ENCODE measurements at regions not wholly inside any gene's neighbourhood (a gene's known extent, or its start where the extent isn't known, plus 50 kb on each side); places are given as distances from the start of the nearest gene placed in this dataset.

DNA sequence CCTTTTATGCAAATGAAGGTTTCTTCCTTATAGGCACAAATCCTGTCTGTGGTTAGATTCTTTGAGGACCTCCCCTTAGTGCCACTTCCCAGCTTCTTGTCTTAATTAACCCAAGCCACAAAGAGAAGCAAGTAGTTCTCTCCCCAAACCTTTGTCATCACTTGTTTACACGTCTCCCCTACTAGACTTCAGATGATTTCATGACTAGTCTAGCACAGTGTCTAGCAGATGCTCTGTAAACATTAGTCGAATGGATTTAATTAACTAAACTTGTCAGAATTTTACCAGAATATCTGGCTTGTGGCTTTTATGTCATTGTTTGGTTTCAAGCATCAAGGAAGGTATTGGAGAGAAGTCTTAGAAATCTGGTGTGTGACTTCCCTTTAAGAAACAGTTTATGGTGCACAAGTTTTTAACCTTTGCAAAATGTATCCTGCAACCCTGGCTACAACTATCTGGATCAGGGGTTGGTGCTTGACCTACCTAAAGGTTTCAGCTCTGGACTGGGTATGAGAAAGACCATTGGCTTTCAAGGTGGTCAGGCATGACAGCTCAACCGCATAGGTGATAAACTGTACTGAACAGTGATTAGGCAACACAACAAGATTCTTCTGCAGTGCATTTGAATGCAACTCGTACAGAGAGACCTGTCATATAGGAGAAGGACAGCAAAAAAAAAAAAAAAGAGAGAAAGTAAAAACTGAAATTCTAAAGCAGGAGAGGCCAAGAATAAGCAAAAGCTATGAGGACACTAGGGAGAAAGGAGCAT, 93.2 kb upstream of the CCDC150 start:
- no peak for DNase-seq

DNA sequence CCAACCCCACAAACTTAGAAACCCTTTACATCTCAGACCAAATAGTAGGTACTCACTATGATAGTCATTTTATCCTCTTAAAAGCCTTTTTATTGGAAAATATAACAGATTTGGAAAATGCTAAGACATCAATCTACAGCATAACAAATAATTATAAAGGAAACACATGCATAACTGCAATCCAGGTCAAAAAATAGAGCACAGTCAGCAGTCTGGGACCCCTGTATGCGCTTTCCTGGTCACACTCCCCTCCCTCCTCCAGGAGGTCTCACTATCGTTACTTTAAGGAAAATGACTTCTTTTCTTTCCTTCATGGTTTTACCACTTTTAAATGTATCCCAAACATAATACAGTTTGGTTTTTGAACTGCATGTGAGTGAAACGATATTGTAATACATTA, 90.5 kb upstream of the CCDC150 start:
- DNase-seq = no peak

DNA sequence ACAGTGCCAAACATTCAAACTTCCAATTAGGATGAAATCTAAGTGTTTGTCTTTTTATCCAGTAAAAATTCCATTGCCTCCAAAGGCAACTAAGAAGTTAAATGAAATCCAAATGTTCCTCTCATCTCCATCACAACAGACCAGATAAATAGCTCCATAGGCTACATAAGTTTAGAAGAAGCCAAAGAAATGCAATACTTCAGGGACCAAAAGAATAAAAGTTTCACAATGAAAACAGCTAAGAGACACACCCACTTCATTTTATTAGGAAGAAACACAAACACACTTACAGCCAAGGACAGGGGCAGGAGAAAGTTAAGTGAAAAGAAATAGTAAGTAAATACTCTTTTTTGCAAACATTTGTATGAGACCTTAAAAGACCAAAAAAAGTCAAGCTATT, 88.5 kb upstream of the CCDC150 start:
- DNase-seq = no peak

DNA sequence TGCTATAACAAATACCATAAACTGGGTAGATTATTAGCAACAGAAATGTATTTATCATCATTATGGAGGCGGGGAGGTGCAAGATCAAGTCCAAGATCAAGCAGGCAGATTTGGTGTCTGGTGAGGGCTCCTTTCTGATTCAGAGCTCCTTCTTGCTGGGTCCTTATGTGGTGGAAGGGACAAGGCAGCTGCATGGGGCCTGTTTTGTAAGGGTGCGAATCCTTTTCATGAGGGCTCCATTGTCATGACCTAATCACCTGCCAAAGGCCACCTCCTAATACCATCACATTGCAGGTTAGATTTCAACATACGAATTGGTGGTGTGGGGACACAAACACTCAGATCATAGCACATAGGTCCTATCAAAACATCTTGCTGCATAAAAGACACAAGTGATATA, 84.4 kb upstream of the CCDC150 start:
- no peak for DNase-seq

DNA sequence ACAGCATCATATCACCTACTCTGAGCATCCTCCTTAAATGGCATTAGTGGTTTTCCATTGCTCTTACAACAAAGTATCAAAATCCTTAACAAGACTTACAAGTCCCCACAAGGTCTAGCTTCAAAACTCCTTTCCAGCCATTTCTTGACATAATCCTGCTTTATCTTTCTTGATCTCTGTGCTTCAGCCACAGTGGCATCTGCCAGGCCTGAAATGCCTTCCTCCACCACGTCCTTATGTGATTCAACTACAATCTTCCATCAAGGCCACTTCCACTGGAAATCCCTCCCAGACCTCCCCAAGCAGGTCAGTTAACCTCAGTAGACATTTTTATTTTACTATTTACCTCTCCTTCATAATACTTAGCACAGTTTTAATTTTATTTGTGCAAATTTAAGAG, 83.8 kb upstream of the CCDC150 start:
- no peak for DNase-seq

DNA sequence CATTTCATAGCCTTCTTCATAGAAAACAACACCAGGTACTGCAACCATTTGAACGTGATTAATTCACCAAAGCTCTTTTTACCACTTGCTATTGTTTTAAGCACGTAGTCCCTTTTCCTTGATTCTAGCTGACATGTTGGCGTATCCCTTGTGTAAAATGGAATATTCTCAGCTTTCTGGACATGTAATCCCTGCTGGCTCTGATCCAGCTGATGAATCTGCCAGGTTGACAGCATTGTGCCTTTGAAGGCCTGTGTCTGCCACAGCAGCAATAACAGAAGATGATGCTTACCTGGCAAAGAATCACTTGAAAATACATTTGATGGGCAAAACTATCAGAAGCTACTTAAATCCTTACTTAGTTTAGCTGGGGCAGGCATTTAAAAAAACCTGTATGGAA, 81.0 kb upstream of the CCDC150 start:
- no peak for DNase-seq

DNA sequence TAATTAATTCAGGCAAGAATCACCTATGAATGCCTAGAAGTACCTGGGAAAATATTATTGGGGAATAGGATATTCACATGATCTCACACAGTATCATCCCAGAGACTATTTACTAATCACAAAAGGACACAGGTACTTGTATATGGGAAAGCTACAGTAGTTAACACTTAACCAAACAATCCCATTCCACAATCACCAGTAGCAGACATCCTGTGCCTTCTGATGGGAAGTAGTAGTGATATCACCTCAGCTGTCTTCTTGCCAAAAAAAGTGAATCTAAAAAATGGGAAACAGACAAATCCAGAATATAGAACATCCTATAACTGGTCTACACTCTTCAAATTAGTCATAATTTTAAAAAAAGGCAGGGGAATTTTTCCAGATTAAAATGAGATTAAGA, 75.6 kb upstream of the CCDC150 start:
- DNase-seq = no peak

DNA sequence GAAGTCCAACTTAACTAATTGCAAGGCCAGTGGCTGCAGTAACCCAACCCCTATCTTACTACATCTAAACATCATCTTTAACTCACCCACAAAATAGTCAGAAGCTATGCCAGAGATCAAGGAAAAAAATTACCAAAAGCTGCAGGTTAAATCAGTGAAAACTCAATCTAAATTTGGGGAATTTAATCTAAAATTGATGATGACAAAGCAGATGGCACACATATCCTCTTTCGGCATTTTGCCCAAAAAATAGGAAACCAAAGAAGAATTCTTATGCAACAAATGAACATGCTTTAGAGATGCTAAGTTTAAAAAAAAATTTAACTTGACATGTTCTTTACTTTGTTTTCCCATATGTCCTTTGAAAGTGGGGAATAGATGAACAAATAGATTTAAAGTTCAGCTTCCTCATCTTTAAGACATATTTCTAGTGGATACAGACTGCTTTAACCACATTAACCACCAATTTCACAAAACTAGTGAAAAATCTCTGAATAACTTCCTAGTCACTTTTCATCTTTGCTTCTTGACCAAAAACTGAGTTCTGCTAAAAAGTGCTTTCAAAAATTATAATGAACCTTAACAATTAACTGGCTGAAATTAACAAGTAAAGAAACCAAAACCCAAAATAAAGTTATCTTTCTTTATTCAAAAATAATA, 74.3 kb upstream of the CCDC150 start:
- no peak for DNase-seq

DNA sequence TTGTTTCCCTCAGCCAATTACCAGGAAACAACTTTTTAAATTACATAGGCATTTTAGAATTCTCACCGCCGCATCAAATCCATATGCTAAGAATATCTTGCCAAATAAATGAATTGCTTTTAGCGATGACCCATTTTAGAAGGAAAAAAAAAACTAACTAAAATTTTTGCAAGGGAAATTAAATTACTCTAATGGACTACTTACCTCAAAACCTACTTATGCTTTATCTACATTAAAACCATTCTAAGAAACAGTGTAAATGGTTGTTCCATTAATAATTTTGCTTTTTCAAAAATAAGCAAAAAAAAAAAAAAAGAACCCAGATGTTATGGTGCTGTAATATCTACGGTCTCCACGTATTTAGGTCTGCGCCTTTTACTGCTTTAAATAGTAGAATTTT, 73.5 kb upstream of the CCDC150 start:
- no peak for DNase-seq

DNA sequence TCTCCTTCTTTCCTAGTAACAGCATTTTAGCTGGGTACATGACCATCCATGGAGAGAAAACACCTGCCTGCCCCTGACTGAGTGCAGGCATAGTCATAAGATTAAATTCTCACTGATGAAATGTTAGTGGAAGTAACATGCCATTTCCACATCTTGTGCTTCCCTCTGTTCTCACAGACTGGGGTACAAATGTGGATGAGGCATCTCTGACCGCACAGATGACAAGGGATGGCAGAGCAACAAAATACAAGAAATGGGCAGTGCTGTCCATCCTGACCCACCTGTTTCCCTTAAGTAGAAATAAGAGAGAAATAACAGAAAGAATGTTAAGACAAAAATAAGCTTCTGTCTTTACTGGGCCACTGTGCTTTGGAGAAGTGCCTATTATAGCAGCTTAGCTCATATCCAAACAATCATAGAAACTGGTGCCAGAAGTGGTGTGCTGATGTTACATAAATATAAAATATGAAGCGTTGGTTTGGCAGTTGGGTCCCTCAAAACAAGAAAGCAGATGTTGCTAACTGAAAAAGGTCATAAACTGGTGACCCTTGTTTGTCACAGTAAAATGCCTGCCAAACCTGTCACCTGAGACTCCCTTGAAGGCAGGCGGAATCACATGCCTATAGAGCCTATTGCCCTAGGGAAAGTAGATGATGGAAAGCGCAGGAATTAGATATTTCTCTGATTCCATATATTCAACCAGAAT, 72.4 kb upstream of the CCDC150 start:
- DNase-seq = no peak

DNA sequence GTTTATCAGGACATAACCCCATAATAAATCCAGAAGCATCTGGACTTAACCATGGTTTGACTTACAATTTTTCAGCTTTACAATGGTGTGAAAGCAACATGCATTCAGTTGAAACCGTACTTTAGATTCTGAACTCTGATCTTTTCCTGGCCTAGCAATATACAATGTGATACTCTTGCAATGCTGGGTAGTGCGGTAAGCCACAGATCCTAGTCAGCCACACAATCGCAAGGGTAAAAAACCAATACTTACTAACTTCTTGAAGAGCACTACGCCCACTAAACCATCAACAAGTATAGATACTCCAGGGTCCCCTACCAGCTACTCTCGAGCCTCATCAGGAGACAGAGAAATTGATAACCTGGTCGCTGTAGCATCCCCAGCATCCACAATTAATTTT, 71.0 kb upstream of the CCDC150 start:
- DNase-seq = no peak

DNA sequence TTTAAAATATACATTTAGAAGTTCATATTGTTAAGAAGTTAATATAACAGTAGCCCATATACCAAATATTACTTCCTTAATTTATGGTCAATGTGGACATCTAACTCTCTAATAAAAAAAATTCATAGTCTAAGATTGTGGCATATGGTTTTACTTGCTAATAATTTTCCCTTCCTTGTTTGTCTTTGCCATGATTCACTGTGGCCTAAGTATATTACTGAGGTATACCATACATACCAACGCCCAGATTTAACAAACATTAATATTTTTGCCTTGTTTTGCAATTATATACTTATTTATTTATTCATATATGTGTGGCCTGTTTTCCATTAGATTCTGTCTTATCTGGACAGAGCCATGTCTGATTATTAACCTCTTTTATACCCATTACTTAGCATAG, 54.6 kb upstream of the CCDC150 start:
- DNase-seq = no peak

DNA sequence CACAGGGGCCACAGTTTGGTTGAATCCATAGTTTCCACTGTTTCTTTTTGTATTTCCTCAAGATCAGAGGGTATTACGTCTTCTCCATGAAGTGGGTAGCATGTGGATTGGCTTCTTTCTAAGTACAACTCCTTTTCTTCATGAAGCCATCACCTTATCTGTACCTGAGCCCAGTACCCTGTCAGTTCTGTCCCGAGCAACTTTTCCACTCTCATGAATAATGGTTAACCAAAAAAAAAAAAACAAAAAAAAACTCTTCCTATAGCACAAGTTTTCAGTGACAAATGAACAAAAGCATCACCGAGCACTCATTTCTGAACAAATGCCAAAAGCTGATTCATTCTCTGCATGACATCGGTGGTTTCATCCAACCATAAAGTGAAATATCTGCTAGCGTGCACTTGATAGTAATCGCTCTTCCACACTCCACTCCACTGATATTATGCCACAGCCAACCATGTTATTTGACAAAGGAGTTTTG, 53.0 kb upstream of the CCDC150 start:
- DNase-seq = no peak

DNA sequence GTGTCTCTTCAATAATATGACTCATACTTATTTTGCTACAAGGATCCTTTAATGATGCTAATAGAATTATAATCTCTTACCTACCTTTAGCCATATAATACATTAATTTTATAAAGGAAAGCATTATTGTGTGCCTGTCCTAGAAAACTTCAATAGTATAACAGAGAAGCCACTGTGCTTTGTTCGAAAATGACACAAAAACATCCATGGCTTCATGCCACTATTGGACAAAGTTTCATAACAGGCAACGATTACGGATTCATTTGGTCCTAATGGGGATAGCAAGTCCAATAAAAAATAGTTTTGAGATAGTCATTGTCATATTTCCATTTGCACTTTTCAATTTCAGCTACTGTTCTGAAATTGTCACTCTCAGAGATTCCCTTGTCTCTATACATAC, 52.5 kb upstream of the CCDC150 start:
- no peak for DNase-seq

DNA sequence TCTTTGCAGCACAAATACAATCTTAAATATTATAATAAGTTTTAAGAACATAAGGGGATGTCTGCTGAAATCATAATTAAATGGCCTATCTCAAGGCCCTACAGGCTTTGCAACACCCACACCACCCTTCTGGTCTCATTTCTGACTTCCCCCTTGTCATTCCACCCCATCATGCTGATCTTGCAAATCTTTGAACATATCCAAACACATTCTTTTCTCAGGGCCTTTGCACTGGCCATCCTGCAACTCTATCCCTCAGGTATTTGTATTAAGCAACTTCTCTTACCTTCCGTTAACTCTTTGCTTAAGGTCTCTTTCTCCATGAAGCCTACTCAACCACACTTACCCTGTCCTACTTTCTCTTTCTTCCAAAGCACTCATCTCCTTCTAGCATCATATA, 51.8 kb upstream of the CCDC150 start:
- no peak for DNase-seq

DNA sequence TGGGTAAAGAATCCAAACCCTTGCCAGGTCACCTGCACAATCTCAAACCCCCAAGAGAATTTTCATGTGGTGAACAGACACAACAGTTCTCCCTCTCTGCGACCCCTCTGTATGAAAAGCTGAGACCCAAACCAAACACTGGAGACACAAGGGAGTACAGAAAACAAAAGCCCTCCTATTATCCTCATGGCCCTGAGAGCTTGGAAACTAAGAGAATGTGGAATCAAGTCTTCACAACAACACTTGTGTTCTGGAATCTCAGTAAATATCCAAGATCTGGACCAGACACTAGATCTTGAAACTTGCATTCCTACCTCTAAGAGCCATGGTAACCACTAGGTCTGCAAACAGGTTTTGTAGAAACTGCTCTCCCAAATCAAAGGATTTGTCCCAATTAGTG, 50.1 kb upstream of the CCDC150 start:
- DNase-seq = no peak

Data from CD4-positive, alpha-beta T cell treated with Interferon alpha-2 for 1 hour (primary cell).